IMR-90 (cell line): ENCODE measurements at regions not wholly inside any gene's neighbourhood (a gene's known extent, or its start where the extent isn't known, plus 50 kb on each side); places are given as distances from the start of the nearest gene placed in this dataset.

Experiments used
- ATAC-seq: fragments of 200-7000 bp; cut with Tn5 transposase; 2 replicates; pipeline ENCODE4 v1.9.1; 2020; ENCODE audit warnings: low read depth, mild to moderate bottlenecking, moderate library complexity
- BruUV-seq: library from RNA; stranded (reverse); fragments of 400-500 nt; replicated peaks from 2 replicates; lab custom pipeline; 2021; lab: Mats Ljungman, UMichigan
- CTCF ChIA-PET: fragments of 300-600 bp; formaldehyde crosslinking; extraction: SDS; loops from one replicate; lab custom pipeline; 2021; ENCODE audit warnings: antibody characterized with exemption; lab: Yijun Ruan, JAX
- POLR2A ChIA-PET: fragments of 300-600 bp; sonication (Branson Sonifier 250); formaldehyde crosslinking; loops from one replicate; lab custom pipeline; 2022; ENCODE audit warnings: antibody characterized with exemption; ENCODE audit not compliant: unreplicated experiment; lab: Charles Lee
- DNase-seq: peaks from one replicate; pipeline ENCODE4 v3.0.0; 2013
- H2AFZ ChIP-seq: replicated peaks from 2 replicates; pipeline ENCODE3; 2013; ENCODE audit warnings: low read length, mild to moderate bottlenecking; ENCODE audit not compliant: poor library complexity
- H2AK5ac ChIP-seq: 2 replicates; pipeline ENCODE4 v1.6.1; 2013; ENCODE audit warnings: low read depth, low read length, inconsistent platforms
- H2AK9ac ChIP-seq: replicated peaks from 2 replicates; pipeline ENCODE3; 2013; ENCODE audit warnings: mild to moderate bottlenecking, low read depth, low read length, moderate library complexity; ENCODE audit not compliant: poor library complexity
- H2BK120ac ChIP-seq: 2 replicates; pipeline ENCODE4 v1.6.1; 2013; ENCODE audit warnings: low read depth, low read length, inconsistent platforms
- H2BK15ac ChIP-seq: 3 replicates; pipeline ENCODE4 v1.6.1; 2013; ENCODE audit warnings: low read depth, low read length, inconsistent platforms
- H2BK20ac ChIP-seq: 2 replicates; pipeline ENCODE4 v1.6.1; 2013; ENCODE audit warnings: low read depth, mild to moderate bottlenecking, inconsistent platforms, low read length, moderate library complexity
- H2BK5ac ChIP-seq: 2 replicates; pipeline ENCODE4 v1.6.1; 2013; ENCODE audit warnings: mild to moderate bottlenecking, low read depth, low read length, inconsistent platforms; ENCODE audit not compliant: poor library complexity, severe bottlenecking
- H3K14ac ChIP-seq: replicated peaks from 2 replicates; pipeline ENCODE4 v1.6.1; 2013; ENCODE audit warnings: low read depth, low read length, inconsistent platforms
- H3K18ac ChIP-seq: 2 replicates; pipeline ENCODE4 v1.6.1; 2013; ENCODE audit warnings: low read depth, low read length, control low read depth
- H3K23ac ChIP-seq: 2 replicates; pipeline ENCODE4 v1.6.1; 2013; ENCODE audit warnings: low read depth, low read length, inconsistent platforms
- H3K27ac ChIP-seq: 2 replicates; pipeline ENCODE4 v1.5.1; 2013; ENCODE audit warnings: mild to moderate bottlenecking, control low read depth, low read length; ENCODE audit not compliant: insufficient read depth
- H3K27me3 ChIP-seq: 2 replicates; pipeline ENCODE4 v1.6.1; 2013; ENCODE audit warnings: low read length; ENCODE audit not compliant: control insufficient read depth, insufficient read depth
- H3K36me3 ChIP-seq: 2 replicates; pipeline ENCODE4 v1.6.1; 2013; ENCODE audit warnings: low read length, mixed read lengths; ENCODE audit not compliant: control insufficient read depth, insufficient read depth
- H3K4ac ChIP-seq: 2 replicates; pipeline ENCODE4 v1.6.1; 2013; ENCODE audit warnings: low read depth, low read length, inconsistent platforms
- H3K4me1 ChIP-seq: 2 replicates; pipeline ENCODE4 v1.6.1; 2013; ENCODE audit warnings: low read length, mixed read lengths; ENCODE audit not compliant: control insufficient read depth, insufficient read depth
- H3K4me2 ChIP-seq: 2 replicates; pipeline ENCODE4 v1.6.1; 2013; ENCODE audit warnings: low read depth, mild to moderate bottlenecking, control low read depth, low read length, moderate library complexity
- H3K4me3 ChIP-seq: 2 replicates; pipeline ENCODE4 v1.5.1; 2013; ENCODE audit warnings: low read depth, mild to moderate bottlenecking, control low read depth, low read length, moderate library complexity; ENCODE audit not compliant: insufficient read depth
- H3K56ac ChIP-seq: 2 replicates; pipeline ENCODE4 v1.6.1; 2013; ENCODE audit warnings: low read length, inconsistent platforms; ENCODE audit not compliant: insufficient read depth; ENCODE audit errors: extremely low read depth
- H3K79me1 ChIP-seq, 2 experiments: 2 replicates each; pipeline ENCODE4 v1.6.1; 2013; ENCODE audit warnings: low read length in 2 of 2, inconsistent platforms in 1 of 2, low read depth in 1 of 2
- H3K9ac ChIP-seq: 2 replicates; pipeline ENCODE4 v1.6.1; 2013; ENCODE audit warnings: low read depth, low read length, control low read depth
- H3K9me1 ChIP-seq: 2 replicates; pipeline ENCODE4 v1.6.1; 2013; ENCODE audit warnings: low read length, inconsistent platforms; ENCODE audit not compliant: insufficient read depth
- H3K9me3 ChIP-seq: 2 replicates; pipeline ENCODE4 v1.6.1; 2013; ENCODE audit warnings: low read length; ENCODE audit not compliant: control insufficient read depth, insufficient read depth
- H4K20me1 ChIP-seq: 2 replicates; pipeline ENCODE4 v1.6.1; 2013; ENCODE audit warnings: low read length, inconsistent platforms; ENCODE audit not compliant: insufficient read depth
- H4K5ac ChIP-seq: 2 replicates; pipeline ENCODE4 v1.6.1; 2013; ENCODE audit warnings: mild to moderate bottlenecking, low read depth, low read length, control low read depth
- H4K8ac ChIP-seq, 2 experiments: 2 replicates each; pipeline ENCODE4 v1.6.1; 2013; ENCODE audit warnings: low read depth in 2 of 2, low read length in 2 of 2, control low read depth in 1 of 2, inconsistent platforms in 1 of 2
- H4K91ac ChIP-seq: 2 replicates; pipeline ENCODE4 v1.6.1; 2013; ENCODE audit warnings: low read depth, low read length, inconsistent platforms; ENCODE audit not compliant: insufficient read depth
- BHLHE40 ChIP-seq: fragments of 150-350 bp; IDR thresholded peaks from 2 replicates; pipeline ENCODE4 v1.6.1; 2016; ENCODE audit warnings: mild to moderate bottlenecking, low read depth, low read length
- CEBPB ChIP-seq: IDR thresholded peaks from 2 replicates; pipeline ENCODE4 v1.6.1; 2012; ENCODE audit warnings: low read depth, low read length, improper control_type of control experiment
- CHD1 ChIP-seq: IDR thresholded peaks from 2 replicates; pipeline ENCODE4 v1.6.1; 2012; ENCODE audit warnings: low read depth, low read length, improper control_type of control experiment
- ELK1 ChIP-seq: fragments of 150-350 bp; IDR thresholded peaks from 2 replicates; pipeline ENCODE4 v1.6.1; 2016; ENCODE audit warnings: low read depth, mild to moderate bottlenecking, low read length, moderate library complexity, borderline replicate concordance
- FOS ChIP-seq: fragments of 150-350 bp; IDR thresholded peaks from 2 replicates; pipeline ENCODE4 v1.6.1; 2016; ENCODE audit warnings: low read depth, low read length
- MAFK ChIP-seq: IDR thresholded peaks from 2 replicates; pipeline ENCODE4 v1.6.1; 2012; ENCODE audit warnings: low read depth, low read length, improper control_type of control experiment
- MAZ ChIP-seq: IDR thresholded peaks from 2 replicates; pipeline ENCODE4 v1.6.1; 2012; ENCODE audit warnings: low read depth, mild to moderate bottlenecking, low read length, improper control_type of control experiment, moderate library complexity, borderline replicate concordance
- NFE2L2 ChIP-seq: fragments of 150-350 bp; IDR thresholded peaks from 2 replicates; pipeline ENCODE4 v1.6.1; 2016; ENCODE audit warnings: low read depth, mild to moderate bottlenecking, low read length
- POLR2A ChIP-seq: IDR thresholded peaks from 2 replicates; pipeline ENCODE4 v1.6.1; 2012; ENCODE audit warnings: mild to moderate bottlenecking, low read depth, low read length
- RAD21 ChIP-seq: IDR thresholded peaks from 2 replicates; pipeline ENCODE4 v1.6.1; 2012; ENCODE audit warnings: low read length, improper control_type of control experiment
- RCOR1 ChIP-seq: IDR thresholded peaks from 2 replicates; pipeline ENCODE4 v1.6.1; 2012; ENCODE audit warnings: mild to moderate bottlenecking, low read length, improper control_type of control experiment; ENCODE audit not compliant: insufficient replicate concordance
- RFX5 ChIP-seq: IDR thresholded peaks from 2 replicates; pipeline ENCODE4 v1.8.0; 2012; ENCODE audit warnings: low read depth, mild to moderate bottlenecking, low read length, moderate library complexity
- SMC3 ChIP-seq: fragments of 150-350 bp; IDR thresholded peaks from 2 replicates; pipeline ENCODE4 v1.6.1; 2016; ENCODE audit warnings: low read depth, mild to moderate bottlenecking, antibody characterized with exemption, low read length, moderate library complexity
- USF2 ChIP-seq: fragments of 150-350 bp; IDR thresholded peaks from 2 replicates; pipeline ENCODE4 v1.6.1; 2017; ENCODE audit warnings: mild to moderate bottlenecking, antibody characterized with exemption, low read length, low read depth
- WGBS, 2 experiments: methylation state at CpG; one replicate each; pipeline versions ENCODE4 v1.1.5 to v1.1.7; 2013; ENCODE audit warnings: missing lambda C conversion rate in 2 of 2; ENCODE audit not compliant: insufficient read length in 1 of 2; ENCODE audit errors: extremely low coverage in 2 of 2; 5-methylcytosine and 5-hydroxymethylcytosine counted together
- dilution Hi-C: fragments of 300-500 bp; cut with HindIII; formaldehyde crosslinking; loops from one replicate; pipeline ENCODE4 v1.14.3; 2018; ENCODE audit warnings: low sequenced_read_pairs; ENCODE audit not compliant: unreplicated experiment
- in situ Hi-C: fragments of 300-500 bp; cut with MboI; formaldehyde crosslinking; loops from 3 replicates; pipeline ENCODE4 v1.14.3; 2019; ENCODE audit warnings: low sequenced_read_pairs, inconsistent platforms, mixed read lengths
- intact Hi-C: fragments of 100-400 bp; cut with micrococcal nuclease; formaldehyde crosslinking; loops from 2 replicates; pipeline ENCODE4 v1.10.0; 2022
- TF ChIP-seq, protein P1 (sequence below): conservative IDR thresholded peaks from 2 replicates; pipeline ENCODE4 v1.5.1; 2012; ENCODE audit warnings: mild to moderate bottlenecking, low read depth, low read length, improper control_type of control experiment

- 82% methylated on average over 1 of the region's 3 CpGs; no CpG with 5 or more reads in 1 of the 2 experiments for WGBS, 2 experiments
- Histone ChIP-seq H3K4me1 (no peaks in the 10 kb centered on the region), H2AFZ (no peak overlapping the region), H4K8ac (no peak overlapping the region), H3K9ac (no peak overlapping the region), H4K20me1 (no peaks in the 10 kb centered on the region), H3K27ac (no peak overlapping the region), H3K18ac (no peak overlapping the region), H2BK20ac (no peak overlapping the region), H2BK5ac (no peak overlapping the region), H3K79me1 (no peaks in the 10 kb centered on the region), H3K9me3 (no peaks in the 10 kb centered on the region), H3K14ac (no peak overlapping the region), H3K4me3 (no peak overlapping the region), H3K4ac (no peak overlapping the region), H2AK9ac (no peak overlapping the region), H3K36me3 (no peaks in the 10 kb centered on the region), H3K4me2 (no peak overlapping the region), H4K91ac (no peak overlapping the region), H3K23ac (no peak overlapping the region), H4K5ac (no peak overlapping the region), H3K9me1 (no peaks in the 10 kb centered on the region), H2BK120ac (no peak overlapping the region), H2BK15ac (no peak overlapping the region), H3K56ac (no peak overlapping the region), H3K27me3 (no peaks in the 10 kb centered on the region), H2AK5ac (no peak overlapping the region)
- DNase-seq = no peak
- no peak for ATAC-seq
- no TSS peak for BruUV-seq
- TF ChIP-seq FOS (no peak), RFX5 (no peak), SMC3 (no peak), RCOR1 (no peak), NFE2L2 (no peak), MAZ (no peak), USF2 (no peak), RAD21 (no peak), CHD1 (no peak), BHLHE40 (no peak), POLR2A (no peak), CEBPB (no peak), ELK1 (no peak), MAFK (no peak)
- TF ChIP-seq, protein P1, sequence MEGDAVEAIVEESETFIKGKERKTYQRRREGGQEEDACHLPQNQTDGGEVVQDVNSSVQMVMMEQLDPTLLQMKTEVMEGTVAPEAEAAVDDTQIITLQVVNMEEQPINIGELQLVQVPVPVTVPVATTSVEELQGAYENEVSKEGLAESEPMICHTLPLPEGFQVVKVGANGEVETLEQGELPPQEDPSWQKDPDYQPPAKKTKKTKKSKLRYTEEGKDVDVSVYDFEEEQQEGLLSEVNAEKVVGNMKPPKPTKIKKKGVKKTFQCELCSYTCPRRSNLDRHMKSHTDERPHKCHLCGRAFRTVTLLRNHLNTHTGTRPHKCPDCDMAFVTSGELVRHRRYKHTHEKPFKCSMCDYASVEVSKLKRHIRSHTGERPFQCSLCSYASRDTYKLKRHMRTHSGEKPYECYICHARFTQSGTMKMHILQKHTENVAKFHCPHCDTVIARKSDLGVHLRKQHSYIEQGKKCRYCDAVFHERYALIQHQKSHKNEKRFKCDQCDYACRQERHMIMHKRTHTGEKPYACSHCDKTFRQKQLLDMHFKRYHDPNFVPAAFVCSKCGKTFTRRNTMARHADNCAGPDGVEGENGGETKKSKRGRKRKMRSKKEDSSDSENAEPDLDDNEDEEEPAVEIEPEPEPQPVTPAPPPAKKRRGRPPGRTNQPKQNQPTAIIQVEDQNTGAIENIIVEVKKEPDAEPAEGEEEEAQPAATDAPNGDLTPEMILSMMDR = no peak
- dilution Hi-C loops = no loop called here
- in situ Hi-C loops = no loop called here
- intact Hi-C loops = no loop called here
- ChIA-PET POLR2A (no interaction called here), CTCF (no interaction called here)
These were observed 176.4 kb downstream of the LY86 start for GRCh38 chr6:6764764-6765434.
